Nephron (organoid): ENCODE measurements at regions not wholly inside any gene's neighbourhood (a gene's known extent, or its start where the extent isn't known, plus 50 kb on each side); places are given as distances from the start of the nearest gene placed in this dataset.
A peak's percentile ranks its signal among the peaks of the same experiment; 100 is the strongest.

ENCODE experiments used
- H3K27ac Mint-ChIP-seq, 3 experiments: 2 replicates each; pipeline ENCODE4 v1.8.0; 2020; ENCODE audit warnings: mixed read lengths in 3 of 3, mild to moderate bottlenecking in 2 of 3, moderate library complexity in 1 of 3
- H3K27me3 Mint-ChIP-seq: 2 replicates; pipeline ENCODE4 v1.8.0; 2021; ENCODE audit warnings: low read depth, mild to moderate bottlenecking, moderate library complexity, mixed read lengths
- H3K36me3 Mint-ChIP-seq: 2 replicates; pipeline ENCODE4 v1.8.0; 2020; ENCODE audit warnings: low read depth, mixed read lengths
- H3K4me1 Mint-ChIP-seq: 2 replicates; pipeline ENCODE4 v1.8.0; 2020; ENCODE audit warnings: mixed read lengths
- H3K4me3 Mint-ChIP-seq, 3 experiments: 2 replicates each; pipeline ENCODE4 v1.8.0; 2020; ENCODE audit warnings: mild to moderate bottlenecking in 3 of 3, mixed read lengths in 3 of 3, moderate library complexity in 2 of 3
- H3K9me3 Mint-ChIP-seq: 2 replicates; pipeline ENCODE4 v1.8.0; 2020; ENCODE audit warnings: mixed read lengths
- CTCF ChIP-seq, 3 experiments: fragments of 200-600 bp; sonication (generic); IDR thresholded peaks; one replicate each; pipeline ENCODE4 v1.5.0; 2021; ENCODE audit warnings: antibody characterized with exemption in 3 of 3; ENCODE audit not compliant: unreplicated experiment in 3 of 3

- Mint-ChIP-seq H3K27me3 (no peaks in the 10 kb centered on the region), H3K36me3 (peaks cover 4% of the 10 kb centered on the region)
These were observed 178.9 kb upstream of the ECI2 start for GRCh38 chr6:4314201-4314707.

GRCh38 chr6:4313044-4313686 is 177.8 kb upstream of the ECI2 start:
- TF ChIP-seq CTCF (IDR thresholded peaks at IDR 0.05; ENCODE audit: unreplicated experiment in 3 of 3) = peak in 1 of 3 experiments; percentile 17
- no peak overlapping the region for H3K4me3 Mint-ChIP-seq
- peaks cover 47% of the 10 kb centered on the region for H3K9me3 Mint-ChIP-seq
- peaks cover 17% of the 10 kb centered on the region for H3K4me1 Mint-ChIP-seq
- no peak overlapping the region for H3K27ac Mint-ChIP-seq
- no peaks in the 10 kb centered on the region for H3K27me3 Mint-ChIP-seq
- H3K36me3 Mint-ChIP-seq = peaks cover 4% of the 10 kb centered on the region

More at GRCh38 chr6:4314201-4314707, 178.9 kb upstream of the ECI2 start:
- H3K9me3 Mint-ChIP-seq = peaks cover 47% of the 10 kb centered on the region
- H3K4me1 Mint-ChIP-seq = peaks cover 25% of the 10 kb centered on the region
- TF ChIP-seq CTCF (IDR thresholded peaks at IDR 0.05; ENCODE audit: unreplicated experiment in 3 of 3) = no peak
- H3K27ac Mint-ChIP-seq = no peak overlapping the region
- H3K4me3 Mint-ChIP-seq = no peak overlapping the region

- H3K27ac Mint-ChIP-seq = no peak overlapping the region
- H3K36me3 Mint-ChIP-seq = peaks cover 4% of the 10 kb centered on the region
- TF ChIP-seq CTCF (IDR thresholded peaks at IDR 0.05; ENCODE audit: unreplicated experiment in 3 of 3) = no peak
- peaks cover 8% of the 10 kb centered on the region for H3K4me1 Mint-ChIP-seq
- H3K27me3 Mint-ChIP-seq = no peaks in the 10 kb centered on the region
- no peak overlapping the region for H3K4me3 Mint-ChIP-seq
- H3K9me3 Mint-ChIP-seq = peaks cover 51% of the 10 kb centered on the region
These were observed 176.8 kb upstream of the ECI2 start for GRCh38 chr6:4311976-4312860.

- H3K4me1 Mint-ChIP-seq = no peaks in the 10 kb centered on the region
- peaks cover 46% of the 10 kb centered on the region for H3K9me3 Mint-ChIP-seq
- H3K27me3 Mint-ChIP-seq = no peaks in the 10 kb centered on the region
- H3K4me3 Mint-ChIP-seq = no peak overlapping the region
- TF ChIP-seq CTCF (IDR thresholded peaks at IDR 0.05; ENCODE audit: unreplicated experiment in 3 of 3) = no peak
- H3K36me3 Mint-ChIP-seq = peaks cover 4% of the 10 kb centered on the region
- H3K27ac Mint-ChIP-seq = no peak overlapping the region
These were observed 174.2 kb upstream of the ECI2 start for GRCh38 chr6:4309540-4309939.

GRCh38 chr6:4308364-4308763 is 173.0 kb upstream of the ECI2 start:
- H3K9me3 Mint-ChIP-seq = peaks cover 37% of the 10 kb centered on the region
- peaks cover 4% of the 10 kb centered on the region for H3K36me3 Mint-ChIP-seq
- no peak overlapping the region for H3K27ac Mint-ChIP-seq
- H3K4me3 Mint-ChIP-seq = no peak overlapping the region
- no peak for TF ChIP-seq CTCF (IDR thresholded peaks at IDR 0.05; ENCODE audit: unreplicated experiment in 3 of 3)
- no peaks in the 10 kb centered on the region for H3K27me3 Mint-ChIP-seq
- no peaks in the 10 kb centered on the region for H3K4me1 Mint-ChIP-seq
